Natural killer cell (primary cell): ENCODE measurements at regions not wholly inside any gene's neighbourhood (a gene's known extent, or its start where the extent isn't known, plus 50 kb on each side); places are given as distances from the start of the nearest gene placed in this dataset.
"Not testable (repeated sequence)": the region's sequence is repeated elsewhere in the genome, so short reads cannot be mapped to it uniquely, and the experiment has no call there.

Experiments
- ATAC-seq, 3 donors: fragments of 150-1000 bp in 2 of 3; fragments of 200-7000 bp in 1 of 3; cut with Tn5 transposase; 1 replicate in 1 of 3; 2 replicates in 2 of 3; pipeline ENCODE4 v1.10.0; 2021; ENCODE audit warnings: mild to moderate bottlenecking in 2 of 3, moderate library complexity in 2 of 3
- DNase-seq, 2 donors: peaks; one replicate each; pipeline versions ENCODE4 v3.0.0 to v3.0.0-alpha.2; 2013 to 2021; ENCODE audit warnings: mixed read lengths in 1 of 2
- H3K27ac ChIP-seq: one replicate; pipeline ENCODE4 v1.5.1; 2013; ENCODE audit warnings: mild to moderate bottlenecking, low read length
- H3K27me3 ChIP-seq: one replicate; pipeline ENCODE4 v1.6.1; 2013; ENCODE audit warnings: low read length; ENCODE audit not compliant: control insufficient read depth, insufficient read depth
- H3K36me3 ChIP-seq: one replicate; pipeline ENCODE4 v1.6.1; 2013; ENCODE audit warnings: low read length; ENCODE audit not compliant: control insufficient read depth, insufficient read depth
- H3K4me1 ChIP-seq: one replicate; pipeline ENCODE4 v1.6.1; 2013; ENCODE audit warnings: low read length; ENCODE audit not compliant: control insufficient read depth, insufficient read depth
- H3K4me3 ChIP-seq: one replicate; pipeline ENCODE4 v1.5.1; 2013; ENCODE audit warnings: low read length
- H3K9me3 ChIP-seq: one replicate; pipeline ENCODE4 v1.6.1; 2013; ENCODE audit warnings: low read length; ENCODE audit not compliant: control insufficient read depth, insufficient read depth
- H3K27ac Mint-ChIP-seq, 2 donors: one replicate each; pipeline ENCODE4 v1.8.0; 2022; ENCODE audit warnings: mild to moderate bottlenecking in 2 of 2, mixed read lengths in 2 of 2, moderate library complexity in 1 of 2
- H3K27me3 Mint-ChIP-seq, 2 donors: one replicate each; pipeline ENCODE4 v1.8.0; 2022; ENCODE audit warnings: low read depth in 2 of 2, mixed read lengths in 2 of 2
- H3K36me3 Mint-ChIP-seq: one replicate; pipeline ENCODE4 v1.8.0; 2022; ENCODE audit warnings: mixed read lengths
- H3K4me1 Mint-ChIP-seq, 2 donors: one replicate each; pipeline ENCODE4 v1.8.0; 2022; ENCODE audit warnings: mixed read lengths in 2 of 2
- H3K4me3 Mint-ChIP-seq: one replicate; pipeline ENCODE4 v1.8.0; 2022; ENCODE audit warnings: mild to moderate bottlenecking, moderate library complexity, mixed read lengths
- H3K9me3 Mint-ChIP-seq, 2 donors: one replicate each; pipeline ENCODE4 v1.8.0; 2022; ENCODE audit warnings: mixed read lengths in 2 of 2
- WGBS: methylation state at CpG from one replicate; pipeline ENCODE4 v1.1.7; 2013; ENCODE audit warnings: missing lambda C conversion rate; ENCODE audit not compliant: insufficient coverage; 5-methylcytosine and 5-hydroxymethylcytosine counted together
- intact Hi-C: fragments of 100-400 bp; cut with micrococcal nuclease; formaldehyde crosslinking; loops from one replicate; pipeline ENCODE4 v1.14.2; 2022
- TF ChIP-seq, protein P1 (sequence below): fragments of 200-600 bp; IDR thresholded peaks from one replicate; pipeline ENCODE4 v1.8.0; 2022; ENCODE audit warnings: antibody characterized with exemption

DNA sequence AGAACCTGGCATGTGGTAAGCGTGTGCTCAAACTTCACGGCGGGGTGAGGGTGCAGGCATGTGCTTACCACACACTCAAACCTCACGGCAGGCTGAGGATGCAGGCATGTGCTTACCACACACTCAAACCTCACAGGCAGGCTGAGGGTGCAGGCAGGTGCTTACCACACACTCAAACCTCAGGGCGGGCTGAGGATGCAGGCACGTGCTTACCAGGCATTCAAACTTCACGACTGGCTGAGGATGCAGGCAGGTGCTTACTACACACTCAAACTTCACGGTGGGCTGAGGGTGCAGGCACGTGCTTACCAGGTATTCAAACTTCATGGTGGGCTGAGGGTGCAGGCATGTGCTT lies 105.0 kb upstream of the ALKAL2 start:
- Mint-ChIP-seq H3K4me1 (peaks cover 20 to 25% of the 10 kb centered on the region in 2 donors), H3K36me3 (no peaks in the 10 kb centered on the region), H3K4me3 (peak overlapping the region; percentile 40), H3K27me3 (no peaks in the 10 kb centered on the region), H3K27ac (no peak overlapping the region), H3K9me3 (no peaks in the 10 kb centered on the region)
- 48% methylated on average over 9 of the region's 9 CpGs for WGBS
- DNase-seq (peak in 1 of 2 donors; percentile 40), ATAC-seq (peak in 1 of 3 donors; percentile 29)
- Histone ChIP-seq H3K4me3 (no peak overlapping the region), H3K36me3 (no peaks in the 10 kb centered on the region), H3K27me3 (no peaks in the 10 kb centered on the region), H3K27ac (no peak overlapping the region), H3K4me1 (peaks cover 23% of the 10 kb centered on the region), H3K9me3 (no peaks in the 10 kb centered on the region)
- TF ChIP-seq, protein P1, sequence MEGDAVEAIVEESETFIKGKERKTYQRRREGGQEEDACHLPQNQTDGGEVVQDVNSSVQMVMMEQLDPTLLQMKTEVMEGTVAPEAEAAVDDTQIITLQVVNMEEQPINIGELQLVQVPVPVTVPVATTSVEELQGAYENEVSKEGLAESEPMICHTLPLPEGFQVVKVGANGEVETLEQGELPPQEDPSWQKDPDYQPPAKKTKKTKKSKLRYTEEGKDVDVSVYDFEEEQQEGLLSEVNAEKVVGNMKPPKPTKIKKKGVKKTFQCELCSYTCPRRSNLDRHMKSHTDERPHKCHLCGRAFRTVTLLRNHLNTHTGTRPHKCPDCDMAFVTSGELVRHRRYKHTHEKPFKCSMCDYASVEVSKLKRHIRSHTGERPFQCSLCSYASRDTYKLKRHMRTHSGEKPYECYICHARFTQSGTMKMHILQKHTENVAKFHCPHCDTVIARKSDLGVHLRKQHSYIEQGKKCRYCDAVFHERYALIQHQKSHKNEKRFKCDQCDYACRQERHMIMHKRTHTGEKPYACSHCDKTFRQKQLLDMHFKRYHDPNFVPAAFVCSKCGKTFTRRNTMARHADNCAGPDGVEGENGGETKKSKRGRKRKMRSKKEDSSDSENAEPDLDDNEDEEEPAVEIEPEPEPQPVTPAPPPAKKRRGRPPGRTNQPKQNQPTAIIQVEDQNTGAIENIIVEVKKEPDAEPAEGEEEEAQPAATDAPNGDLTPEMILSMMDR = no peak
- intact Hi-C loops = no loop called here

DNA sequence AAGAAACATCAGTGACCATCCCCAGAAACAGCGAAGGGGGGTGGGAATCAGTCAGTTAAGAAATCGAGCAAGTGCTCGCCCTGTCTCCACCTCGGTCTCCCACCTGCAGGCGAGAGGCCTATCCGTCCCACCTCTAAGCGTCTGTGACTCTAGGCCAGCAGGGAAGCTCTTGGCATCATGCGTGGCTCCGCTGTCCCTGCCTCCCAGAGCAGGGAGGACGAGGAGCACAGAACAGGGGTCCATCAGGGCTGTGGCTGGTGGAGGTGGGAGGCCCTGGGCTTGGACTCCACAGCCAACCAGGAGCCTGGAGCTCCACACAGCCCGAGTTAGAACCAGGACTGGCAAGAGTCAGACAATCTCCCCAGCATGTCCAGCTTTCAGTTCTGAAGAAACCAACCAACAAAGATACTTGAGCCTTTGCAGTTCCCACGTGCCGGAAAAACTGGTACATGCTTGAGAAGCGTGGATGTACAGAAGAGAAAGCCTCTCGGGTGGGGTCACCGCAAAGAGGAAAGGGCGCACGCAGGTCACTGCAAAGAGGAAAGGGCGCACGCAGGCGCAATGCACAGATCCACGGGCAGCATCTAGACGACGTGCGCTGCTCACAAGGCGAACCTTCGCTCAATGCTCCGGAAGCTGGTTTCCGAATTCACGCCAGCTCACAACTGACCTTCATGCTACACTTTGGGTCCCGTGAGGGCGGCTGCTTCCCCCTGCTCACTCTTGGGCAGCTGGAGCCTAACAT lies 104.5 kb upstream of the ALKAL2 start:
- intact Hi-C loops = no loop called here

DNA sequence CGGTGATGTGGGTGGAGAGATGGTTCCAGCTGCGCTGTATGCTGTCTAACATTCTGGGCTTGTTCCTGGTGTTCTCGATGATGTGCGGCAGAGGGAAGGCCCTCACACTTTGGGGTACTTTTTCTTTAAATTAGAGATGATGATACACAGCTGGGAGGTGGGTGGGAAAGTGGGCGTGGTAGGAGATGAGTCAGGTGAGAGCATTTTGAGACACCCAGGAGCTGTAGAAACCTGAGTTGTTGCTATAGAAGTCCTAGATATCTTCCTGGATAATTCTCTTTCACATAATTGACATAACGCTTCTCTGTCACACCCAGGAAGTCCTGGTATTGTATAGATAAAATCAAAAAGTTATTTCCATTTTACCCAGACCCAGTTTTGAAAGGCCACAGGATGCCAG lies 103.8 kb upstream of the ALKAL2 start:
- no peaks in the 10 kb centered on the region for H3K36me3 ChIP-seq
- H3K9me3 Mint-ChIP-seq = no peaks in the 10 kb centered on the region
- intact Hi-C loops = no loop called here
- H3K27ac Mint-ChIP-seq = no peak overlapping the region
- TF ChIP-seq, protein P1 = no peak
- peaks cover 20 to 25% of the 10 kb centered on the region in 2 donors for H3K4me1 Mint-ChIP-seq
- H3K4me3 Mint-ChIP-seq = no peak overlapping the region
- H3K27me3 Mint-ChIP-seq = no peaks in the 10 kb centered on the region
- H3K4me1 ChIP-seq = peaks cover 23% of the 10 kb centered on the region
- no peaks in the 10 kb centered on the region for H3K36me3 Mint-ChIP-seq
- H3K9me3 ChIP-seq = no peaks in the 10 kb centered on the region
- H3K27me3 ChIP-seq = no peaks in the 10 kb centered on the region
- DNase-seq = no peak
- ATAC-seq = no peak
- WGBS = 81% methylated on average over 5 of the region's 6 CpGs
- no peak overlapping the region for H3K27ac ChIP-seq
- no peak overlapping the region for H3K4me3 ChIP-seq

More for the DNA sequence above, 104.5 kb upstream of the ALKAL2 start:
- H3K4me3 Mint-ChIP-seq = no peak overlapping the region
- Histone ChIP-seq H3K27ac (no peak overlapping the region), H3K4me3 (no peak overlapping the region), H3K36me3 (no peaks in the 10 kb centered on the region), H3K27me3 (no peaks in the 10 kb centered on the region), H3K4me1 (peaks cover 23% of the 10 kb centered on the region), H3K9me3 (no peaks in the 10 kb centered on the region)
- H3K36me3 Mint-ChIP-seq = no peaks in the 10 kb centered on the region
- peaks cover 20 to 25% of the 10 kb centered on the region in 2 donors for H3K4me1 Mint-ChIP-seq
- no peak for ATAC-seq
- TF ChIP-seq, protein P1 = no peak
- no peaks in the 10 kb centered on the region for H3K9me3 Mint-ChIP-seq
- no peaks in the 10 kb centered on the region for H3K27me3 Mint-ChIP-seq
- WGBS = 93% methylated on average over 32 of the region's 32 CpGs
- no peak overlapping the region for H3K27ac Mint-ChIP-seq
- no peak for DNase-seq

DNA sequence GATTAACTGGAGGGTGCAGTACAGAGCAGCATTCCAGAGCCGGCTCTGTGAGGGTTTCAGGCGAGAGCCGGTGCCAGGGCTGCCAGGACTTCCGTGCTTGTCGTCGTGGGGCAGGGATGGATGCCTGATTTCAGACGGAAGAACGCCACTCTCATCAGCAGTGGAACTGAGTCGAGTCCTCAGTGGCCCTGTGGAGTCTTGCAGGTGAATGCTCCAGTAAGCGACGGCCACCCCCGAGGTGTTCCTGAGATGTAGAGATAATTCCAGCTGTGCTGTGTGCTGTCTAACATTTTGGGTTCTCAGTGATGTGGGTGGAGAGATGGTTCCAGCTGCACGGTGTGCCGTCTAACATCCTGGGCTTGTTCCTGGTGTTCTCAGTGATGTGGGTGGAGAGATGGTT lies 103.1 kb upstream of the ALKAL2 start:
- Histone ChIP-seq H3K9me3 (no peaks in the 10 kb centered on the region), H3K4me3 (no peak overlapping the region), H3K27me3 (no peaks in the 10 kb centered on the region), H3K27ac (no peak overlapping the region), H3K4me1 (peaks cover 23% of the 10 kb centered on the region), H3K36me3 (no peaks in the 10 kb centered on the region)
- TF ChIP-seq, protein P1 = no peak
- H3K4me1 Mint-ChIP-seq = peaks cover 20 to 25% of the 10 kb centered on the region in 2 donors
- H3K9me3 Mint-ChIP-seq = no peaks in the 10 kb centered on the region
- intact Hi-C loops = no loop called here
- ATAC-seq (no peak), DNase-seq (no peak)
- no peak overlapping the region for H3K4me3 Mint-ChIP-seq
- no peaks in the 10 kb centered on the region for H3K27me3 Mint-ChIP-seq
- no peaks in the 10 kb centered on the region for H3K36me3 Mint-ChIP-seq
- WGBS = 91% methylated on average over 14 of the region's 14 CpGs
- H3K27ac Mint-ChIP-seq = no peak overlapping the region

DNA sequence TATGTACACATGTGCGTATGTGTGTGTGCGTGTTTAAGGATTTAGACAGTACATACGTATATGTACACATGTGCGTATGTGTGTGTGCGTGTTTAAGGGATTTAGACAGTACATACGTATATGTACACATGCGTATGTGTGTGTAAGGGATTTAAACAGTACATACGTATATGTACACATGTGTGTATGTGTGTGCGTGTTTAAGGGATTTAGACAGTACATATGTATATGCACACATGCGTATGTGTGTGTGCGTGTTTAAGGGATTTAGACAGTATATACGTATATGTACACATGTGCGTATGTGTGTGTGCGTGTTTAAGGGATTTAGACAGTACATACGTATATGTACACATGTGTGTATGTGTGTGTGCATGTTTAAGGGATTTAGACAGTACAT lies 102.1 kb upstream of the ALKAL2 start:
- H3K9me3 ChIP-seq, H3K27ac Mint-ChIP-seq, H3K4me3 Mint-ChIP-seq, H3K27ac ChIP-seq, intact Hi-C loops, H3K36me3 Mint-ChIP-seq, ATAC-seq, DNase-seq, H3K27me3 ChIP-seq, H3K36me3 ChIP-seq, H3K9me3 Mint-ChIP-seq, H3K27me3 Mint-ChIP-seq, H3K4me3 ChIP-seq: not testable (repeated sequence)
- 97% methylated on average over 15 of the region's 15 CpGs for WGBS
- H3K4me1 Mint-ChIP-seq = peaks cover 20 to 25% of the 10 kb centered on the region in 2 donors
- peaks cover 23% of the 10 kb centered on the region for H3K4me1 ChIP-seq
